A549 (cell line): ENCODE measurements at regions not wholly inside any gene's neighbourhood (a gene's known extent, or its start where the extent isn't known, plus 50 kb on each side); places are given as distances from the start of the nearest gene placed in this dataset.

ENCODE experiments used
- EP300 ChIP-seq, 2 experiments: fragments of >200 bp; sonication (Bioruptor Twin); formaldehyde crosslinking; IDR thresholded peaks; 2 replicates in 1 of 2; 3 replicates in 1 of 2; pipeline ENCODE4 v1.6.1; 2016 to 2017
- MYC ChIP-seq: IDR thresholded peaks from 2 replicates; pipeline ENCODE4 v1.6.1; 2012; ENCODE audit warnings: mild to moderate bottlenecking, inconsistent platforms, low read length, improper control_type of control experiment, borderline replicate concordance
- RAD21 ChIP-seq, 2 experiments: fragments of >200 bp in 1 of 2; sonication (Bioruptor Twin) in 1 of 2; formaldehyde crosslinking in 1 of 2; IDR thresholded peaks in 1 of 2; conservative IDR thresholded peaks in 1 of 2; 2 replicates in 1 of 2; 3 replicates in 1 of 2; pipeline ENCODE4 v1.6.1; 2012 to 2018; ENCODE audit warnings: inconsistent platforms in 1 of 2
- TF ChIP-seq, protein P1 (sequence below): fragments of 200-600 bp; sonication (generic); IDR thresholded peaks from 2 replicates; pipeline ENCODE4 v1.6.1; 2016; ENCODE audit warnings: antibody characterized with exemption, mild to moderate bottlenecking, moderate library complexity

DNA sequence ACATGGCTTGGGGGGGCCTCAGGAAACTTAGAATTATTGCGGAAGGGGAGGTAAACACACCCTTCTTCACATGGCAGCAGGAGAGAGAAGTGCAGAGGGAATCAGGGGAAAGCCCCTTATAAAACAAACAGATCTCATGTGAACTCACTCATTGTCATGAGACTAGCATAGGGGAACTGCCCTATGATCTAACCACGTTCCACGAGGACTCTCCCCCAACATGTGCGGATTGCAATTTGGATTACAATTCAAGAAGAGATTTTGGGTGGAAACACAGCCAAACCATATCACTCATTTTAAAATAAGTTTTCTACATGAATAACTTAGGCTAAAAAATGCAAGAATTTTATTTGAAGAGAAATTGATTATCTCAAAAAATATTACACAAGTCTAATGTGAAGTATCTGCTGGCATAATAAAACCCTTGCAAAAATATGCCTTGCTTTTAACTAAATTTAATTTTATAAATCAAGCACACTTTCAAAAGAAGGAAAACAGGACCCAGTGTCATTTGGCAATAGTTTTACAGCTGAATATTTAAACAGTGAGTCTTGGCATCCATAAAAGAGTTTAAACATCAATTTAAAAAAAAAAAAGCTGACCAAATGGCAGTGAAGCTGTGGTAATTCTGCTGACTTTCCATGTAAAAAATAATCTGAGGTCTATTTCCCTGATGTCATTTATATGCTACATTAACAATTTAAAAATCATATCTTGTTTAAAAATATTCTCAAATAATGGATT is 1057.2 kb downstream of the NAALADL2 start:
- no peak for TF ChIP-seq MYC
- TF ChIP-seq, protein P1, sequence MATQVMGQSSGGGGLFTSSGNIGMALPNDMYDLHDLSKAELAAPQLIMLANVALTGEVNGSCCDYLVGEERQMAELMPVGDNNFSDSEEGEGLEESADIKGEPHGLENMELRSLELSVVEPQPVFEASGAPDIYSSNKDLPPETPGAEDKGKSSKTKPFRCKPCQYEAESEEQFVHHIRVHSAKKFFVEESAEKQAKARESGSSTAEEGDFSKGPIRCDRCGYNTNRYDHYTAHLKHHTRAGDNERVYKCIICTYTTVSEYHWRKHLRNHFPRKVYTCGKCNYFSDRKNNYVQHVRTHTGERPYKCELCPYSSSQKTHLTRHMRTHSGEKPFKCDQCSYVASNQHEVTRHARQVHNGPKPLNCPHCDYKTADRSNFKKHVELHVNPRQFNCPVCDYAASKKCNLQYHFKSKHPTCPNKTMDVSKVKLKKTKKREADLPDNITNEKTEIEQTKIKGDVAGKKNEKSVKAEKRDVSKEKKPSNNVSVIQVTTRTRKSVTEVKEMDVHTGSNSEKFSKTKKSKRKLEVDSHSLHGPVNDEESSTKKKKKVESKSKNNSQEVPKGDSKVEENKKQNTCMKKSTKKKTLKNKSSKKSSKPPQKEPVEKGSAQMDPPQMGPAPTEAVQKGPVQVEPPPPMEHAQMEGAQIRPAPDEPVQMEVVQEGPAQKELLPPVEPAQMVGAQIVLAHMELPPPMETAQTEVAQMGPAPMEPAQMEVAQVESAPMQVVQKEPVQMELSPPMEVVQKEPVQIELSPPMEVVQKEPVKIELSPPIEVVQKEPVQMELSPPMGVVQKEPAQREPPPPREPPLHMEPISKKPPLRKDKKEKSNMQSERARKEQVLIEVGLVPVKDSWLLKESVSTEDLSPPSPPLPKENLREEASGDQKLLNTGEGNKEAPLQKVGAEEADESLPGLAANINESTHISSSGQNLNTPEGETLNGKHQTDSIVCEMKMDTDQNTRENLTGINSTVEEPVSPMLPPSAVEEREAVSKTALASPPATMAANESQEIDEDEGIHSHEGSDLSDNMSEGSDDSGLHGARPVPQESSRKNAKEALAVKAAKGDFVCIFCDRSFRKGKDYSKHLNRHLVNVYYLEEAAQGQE = no peak
- no peak for TF ChIP-seq RAD21 (conservative IDR thresholded peaks at IDR 0.05 in 1 of 2, IDR thresholded peaks at IDR 0.05 in 1 of 2)
- no peak for TF ChIP-seq EP300 (IDR thresholded peaks at IDR 0.05)
